Ovary (tissue), 3 donors: ENCODE measurements at regions not wholly inside any gene's neighbourhood (a gene's known extent, or its start where the extent isn't known, plus 50 kb on each side); places are given as distances from the start of the nearest gene placed in this dataset.

Experiments used
- POLR2A ChIP-seq: fragments of 450-650 bp; IDR thresholded peaks from one replicate; pipeline ENCODE4 v1.6.1; 2017; ENCODE audit warnings: antibody characterized with exemption, mild to moderate bottlenecking, moderate library complexity
- TF ChIP-seq, protein P1 (sequence below), 3 donors: fragments of 450-650 bp in 2 of 3; fragments of 200-600 bp in 1 of 3; IDR thresholded peaks; one replicate each; pipeline versions ENCODE4 v1.5.1 to v1.8.0; 2016 to 2022; ENCODE audit warnings: antibody characterized with exemption in 3 of 3, mild to moderate bottlenecking in 1 of 3
- donor health status: DM: no; HTN: no; CAD: no.

DNA sequence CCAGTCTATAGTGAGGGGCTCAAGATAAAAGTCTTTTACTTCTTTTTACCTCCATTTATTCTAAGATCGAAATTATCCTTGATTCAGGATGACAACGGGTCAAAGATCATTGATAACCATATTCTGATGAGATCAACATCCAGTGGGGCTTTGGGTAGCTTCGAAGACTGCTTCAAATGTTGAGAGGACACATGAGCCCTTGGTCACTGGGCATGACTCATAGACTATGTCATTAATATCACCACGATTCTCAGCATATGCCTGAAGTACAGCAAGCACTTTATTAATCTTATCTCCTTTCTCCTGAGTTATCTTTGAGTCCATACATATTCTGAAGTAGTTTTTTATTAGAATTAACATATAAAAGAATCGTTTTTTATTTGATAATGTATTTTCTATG, 117.1 kb upstream of the DAB2 start:
- TF ChIP-seq, protein P1, sequence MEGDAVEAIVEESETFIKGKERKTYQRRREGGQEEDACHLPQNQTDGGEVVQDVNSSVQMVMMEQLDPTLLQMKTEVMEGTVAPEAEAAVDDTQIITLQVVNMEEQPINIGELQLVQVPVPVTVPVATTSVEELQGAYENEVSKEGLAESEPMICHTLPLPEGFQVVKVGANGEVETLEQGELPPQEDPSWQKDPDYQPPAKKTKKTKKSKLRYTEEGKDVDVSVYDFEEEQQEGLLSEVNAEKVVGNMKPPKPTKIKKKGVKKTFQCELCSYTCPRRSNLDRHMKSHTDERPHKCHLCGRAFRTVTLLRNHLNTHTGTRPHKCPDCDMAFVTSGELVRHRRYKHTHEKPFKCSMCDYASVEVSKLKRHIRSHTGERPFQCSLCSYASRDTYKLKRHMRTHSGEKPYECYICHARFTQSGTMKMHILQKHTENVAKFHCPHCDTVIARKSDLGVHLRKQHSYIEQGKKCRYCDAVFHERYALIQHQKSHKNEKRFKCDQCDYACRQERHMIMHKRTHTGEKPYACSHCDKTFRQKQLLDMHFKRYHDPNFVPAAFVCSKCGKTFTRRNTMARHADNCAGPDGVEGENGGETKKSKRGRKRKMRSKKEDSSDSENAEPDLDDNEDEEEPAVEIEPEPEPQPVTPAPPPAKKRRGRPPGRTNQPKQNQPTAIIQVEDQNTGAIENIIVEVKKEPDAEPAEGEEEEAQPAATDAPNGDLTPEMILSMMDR (IDR thresholded peaks at IDR 0.05) = no peak
- no peak for TF ChIP-seq POLR2A
